Liver (tissue), 3 donors: ENCODE measurements at regions not wholly inside any gene's neighbourhood (a gene's known extent, or its start where the extent isn't known, plus 50 kb on each side); places are given as distances from the start of the nearest gene placed in this dataset.

Experiments used
- HNF4A ChIP-seq, 2 donors: conservative IDR thresholded peaks; 2 replicates each; pipeline ENCODE4 v1.6.1; 2016; ENCODE audit warnings: antibody characterized with exemption in 2 of 2, mild to moderate bottlenecking in 2 of 2
- MAX ChIP-seq: IDR thresholded peaks from 2 replicates; pipeline ENCODE4 v1.6.1; 2016; ENCODE audit warnings: antibody characterized with exemption
- YY1 ChIP-seq: IDR thresholded peaks from 2 replicates; pipeline ENCODE4 v1.6.1; 2016; ENCODE audit warnings: antibody characterized with exemption, mild to moderate bottlenecking
- TF ChIP-seq, protein P1 (sequence below): fragments of 150-350 bp; IDR thresholded peaks from 2 replicates; pipeline ENCODE4 v1.5.1; 2017; ENCODE audit warnings: improper control_type of control experiment, low read depth, low read length; ENCODE audit not compliant: missing input control
- donor health status: healthy.
- donor health status: healthy.

DNA sequence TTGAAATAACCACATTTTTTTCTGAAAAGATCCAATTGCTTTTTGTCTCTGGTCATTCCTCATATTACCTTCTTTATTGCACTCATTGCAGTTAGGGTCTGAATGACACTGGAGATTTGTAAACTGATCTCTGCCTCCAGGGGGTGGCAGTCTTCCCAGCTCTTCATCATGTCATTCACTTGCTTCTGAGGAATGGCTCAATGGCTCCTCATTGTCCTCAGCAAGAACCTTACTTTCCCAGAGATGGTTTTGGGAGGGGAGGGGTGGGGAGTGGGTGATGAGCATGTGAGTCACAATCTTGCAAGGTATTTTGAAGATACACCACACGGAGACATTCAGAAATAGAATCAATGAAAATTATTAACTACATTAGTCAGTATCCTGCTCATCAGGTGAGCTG lies 159.8 kb upstream of the GAS1 start:
- TF ChIP-seq, protein P1, sequence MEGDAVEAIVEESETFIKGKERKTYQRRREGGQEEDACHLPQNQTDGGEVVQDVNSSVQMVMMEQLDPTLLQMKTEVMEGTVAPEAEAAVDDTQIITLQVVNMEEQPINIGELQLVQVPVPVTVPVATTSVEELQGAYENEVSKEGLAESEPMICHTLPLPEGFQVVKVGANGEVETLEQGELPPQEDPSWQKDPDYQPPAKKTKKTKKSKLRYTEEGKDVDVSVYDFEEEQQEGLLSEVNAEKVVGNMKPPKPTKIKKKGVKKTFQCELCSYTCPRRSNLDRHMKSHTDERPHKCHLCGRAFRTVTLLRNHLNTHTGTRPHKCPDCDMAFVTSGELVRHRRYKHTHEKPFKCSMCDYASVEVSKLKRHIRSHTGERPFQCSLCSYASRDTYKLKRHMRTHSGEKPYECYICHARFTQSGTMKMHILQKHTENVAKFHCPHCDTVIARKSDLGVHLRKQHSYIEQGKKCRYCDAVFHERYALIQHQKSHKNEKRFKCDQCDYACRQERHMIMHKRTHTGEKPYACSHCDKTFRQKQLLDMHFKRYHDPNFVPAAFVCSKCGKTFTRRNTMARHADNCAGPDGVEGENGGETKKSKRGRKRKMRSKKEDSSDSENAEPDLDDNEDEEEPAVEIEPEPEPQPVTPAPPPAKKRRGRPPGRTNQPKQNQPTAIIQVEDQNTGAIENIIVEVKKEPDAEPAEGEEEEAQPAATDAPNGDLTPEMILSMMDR = no peak
- TF ChIP-seq HNF4A (conservative IDR thresholded peaks at IDR 0.05) = no peak
- no peak for TF ChIP-seq MAX
- no peak for TF ChIP-seq YY1
